ENCODE measurements at regions not wholly inside any gene's neighbourhood (a gene's known extent, or its start where the extent isn't known, plus 50 kb on each side); places are given as distances from the start of the nearest gene placed in this dataset.

DNA sequence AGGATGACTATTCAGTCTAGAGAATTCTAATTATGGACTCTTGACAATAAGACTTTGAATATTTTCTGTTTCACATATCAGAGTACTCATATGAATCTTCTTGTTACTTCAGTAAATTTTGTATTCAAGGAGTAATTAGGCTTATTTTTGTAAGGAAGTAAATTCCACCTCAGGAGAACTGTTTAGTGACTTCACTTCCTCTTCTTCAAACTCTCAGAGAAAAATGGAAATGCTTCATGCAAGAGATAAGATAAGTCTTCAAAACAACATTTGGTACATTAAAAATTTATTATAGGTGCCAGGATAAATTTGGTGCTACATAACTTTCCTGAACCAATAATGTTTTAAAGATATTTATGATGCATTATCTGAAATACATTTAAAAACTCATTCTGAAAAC is 1421.9 kb downstream of the PCDH7 start:
- no peak for TF ChIP-seq PPARA (CRISPR knock-in tag; IDR thresholded peaks at IDR 0.05; ENCODE audit: borderline replicate concordance)
- no peak for TF ChIP-seq RARB (CRISPR knock-in tag; IDR thresholded peaks at IDR 0.05)
- TF ChIP-seq ZFP30 (CRISPR knock-in tag; IDR thresholded peaks at IDR 0.05), result no peak
- TF ChIP-seq TCF4 (CRISPR knock-in tag; IDR thresholded peaks at IDR 0.05; ENCODE audit: borderline replicate concordance), result no peak

Measured in SK-N-SH treated with all-trans-retinoic acid at 6 μM for 48 hours (cell line).